ENCODE measurements at regions not wholly inside any gene's neighbourhood (a gene's known extent, or its start where the extent isn't known, plus 50 kb on each side); places are given as distances from the start of the nearest gene placed in this dataset.

- no peak for TF ChIP-seq CTCF (conservative IDR thresholded peaks at IDR 0.05; ENCODE audit: low read depth, low read length)
- no peak for TF ChIP-seq EZH2 (IDR thresholded peaks at IDR 0.05; ENCODE audit: borderline replicate concordance, low read depth, low read length, poor library complexity, severe bottlenecking)
Measured at GRCh38 chr5:5708367-5708919, 286.0 kb downstream of the ICE1 start.
